Colon (tissue), 2 donors: ENCODE measurements at regions not wholly inside any gene's neighbourhood (a gene's known extent, or its start where the extent isn't known, plus 50 kb on each side); places are given as distances from the start of the nearest gene placed in this dataset.
"Not testable (repeated sequence)": the region's sequence is repeated elsewhere in the genome, so short reads cannot be mapped to it uniquely, and the experiment has no call there.

Experiments used
- FAIRE-seq: peaks from 2 replicates; lab custom pipeline; 2012; peaks lifted over from hg19 to GRCh38; lab: Jason Lieb, UNC
- donor health status: control.
- donor health status: control.

- no peak for FAIRE-seq
These were observed 489.7 kb upstream of the CDH4 start for GRCh38 chr20:60762386-60762785.

- no peak for FAIRE-seq
These were observed 487.7 kb upstream of the CDH4 start for GRCh38 chr20:60764328-60764727.

DNA sequence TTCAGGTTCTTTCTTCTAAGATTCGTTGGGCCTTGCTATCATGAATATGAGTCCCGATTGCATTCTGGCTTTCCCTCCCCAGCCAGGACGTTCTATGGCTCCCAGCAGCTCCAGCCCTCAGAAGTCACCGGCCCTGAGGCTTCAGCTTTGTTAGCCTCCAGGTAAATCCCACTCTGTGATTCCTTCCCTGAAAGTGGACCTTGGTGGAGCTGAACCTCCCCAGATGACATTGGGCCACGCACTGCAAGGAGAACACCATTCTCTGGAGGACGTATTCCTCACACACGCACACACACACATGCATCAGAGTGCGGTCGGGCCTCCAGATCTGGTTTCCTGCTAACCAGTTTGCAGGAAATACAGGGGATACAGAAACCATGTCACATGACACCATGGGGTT lies 487.3 kb upstream of the CDH4 start:
- no peak for FAIRE-seq

DNA sequence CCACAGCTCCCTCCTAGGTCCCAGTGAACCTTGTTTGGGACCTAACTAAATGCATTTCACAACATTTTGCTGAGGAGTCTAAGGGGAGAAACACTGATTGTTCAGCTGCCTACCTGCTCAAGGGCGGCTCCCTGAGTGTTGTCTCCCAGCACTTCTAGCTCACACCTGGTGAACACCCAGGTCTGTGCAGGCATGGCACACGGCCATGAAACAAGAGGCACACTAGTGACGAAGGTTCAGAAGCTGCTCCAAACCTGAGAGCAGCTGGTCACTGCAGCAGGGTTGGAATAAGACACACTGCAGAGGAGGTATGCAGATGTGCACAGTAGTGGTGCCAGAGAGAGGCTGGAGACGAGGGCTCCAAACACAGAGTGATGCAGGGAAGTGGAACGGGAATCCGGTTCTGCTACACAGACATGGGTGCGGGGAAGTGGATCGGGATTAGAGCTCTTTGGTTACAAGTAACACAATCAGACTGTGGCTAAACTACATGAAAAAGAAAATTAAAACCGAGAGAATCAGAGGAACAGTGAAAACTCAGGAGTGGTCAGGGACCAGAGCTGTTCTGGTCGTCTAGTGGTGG lies 486.1 kb upstream of the CDH4 start:
- FAIRE-seq = no peak

DNA sequence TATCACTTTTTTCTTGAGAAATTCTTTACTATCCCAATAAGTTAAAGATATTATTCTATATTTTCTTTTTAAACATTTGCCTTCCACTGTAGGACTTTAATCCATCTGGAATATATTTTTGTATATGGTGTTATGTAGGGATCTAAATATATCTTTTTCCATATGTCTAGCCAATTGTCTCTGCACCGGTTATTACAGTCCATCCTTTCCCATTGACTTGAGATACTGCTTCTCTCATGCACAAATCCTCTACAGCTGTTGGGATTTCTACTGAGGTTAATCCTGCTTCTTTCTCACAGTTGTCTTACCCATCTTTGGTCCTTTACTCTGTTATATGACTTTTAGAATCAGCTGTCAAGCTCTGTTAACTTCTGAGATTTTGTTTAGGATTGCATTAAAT lies 483.8 kb upstream of the CDH4 start:
- FAIRE-seq = no peak

- no peak for FAIRE-seq
These were observed 471.6 kb upstream of the CDH4 start for GRCh38 chr20:60780388-60781025.

- no peak for FAIRE-seq
These were observed 469.0 kb upstream of the CDH4 start for GRCh38 chr20:60782959-60783625.

- FAIRE-seq = no peak
These were observed 466.8 kb upstream of the CDH4 start for GRCh38 chr20:60785301-60785700.

- FAIRE-seq = no peak
These were observed 466.3 kb upstream of the CDH4 start for GRCh38 chr20:60785785-60786184.

GRCh38 chr20:60786686-60787217 lies 465.3 kb upstream of the CDH4 start:
- FAIRE-seq = no peak

DNA sequence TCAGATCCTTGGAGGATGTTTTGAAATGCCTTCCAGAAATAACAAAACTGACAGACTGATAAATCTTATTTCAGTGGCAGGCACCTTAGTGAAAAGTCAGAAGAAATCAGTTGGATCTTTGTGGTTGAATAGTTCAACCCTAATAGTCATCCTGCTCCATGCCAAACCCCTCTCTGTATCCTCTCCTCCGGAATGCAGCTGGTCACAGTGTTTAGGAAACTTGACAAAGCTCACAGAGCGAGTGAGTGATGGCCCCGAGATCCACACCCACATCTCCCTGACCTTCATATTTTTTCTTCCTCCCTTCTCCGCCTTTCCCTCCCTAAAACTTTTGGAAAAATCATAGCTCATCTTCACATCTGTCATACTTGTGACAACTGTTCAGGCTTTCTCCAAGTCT lies 464.8 kb upstream of the CDH4 start:
- no peak for FAIRE-seq

GRCh38 chr20:60788070-60788469 lies 464.0 kb upstream of the CDH4 start:
- no peak for FAIRE-seq

- FAIRE-seq = no peak
These were observed 462.7 kb upstream of the CDH4 start for GRCh38 chr20:60789399-60789798.

GRCh38 chr20:60790339-60790738 lies 461.7 kb upstream of the CDH4 start:
- FAIRE-seq = not testable (repeated sequence)

DNA sequence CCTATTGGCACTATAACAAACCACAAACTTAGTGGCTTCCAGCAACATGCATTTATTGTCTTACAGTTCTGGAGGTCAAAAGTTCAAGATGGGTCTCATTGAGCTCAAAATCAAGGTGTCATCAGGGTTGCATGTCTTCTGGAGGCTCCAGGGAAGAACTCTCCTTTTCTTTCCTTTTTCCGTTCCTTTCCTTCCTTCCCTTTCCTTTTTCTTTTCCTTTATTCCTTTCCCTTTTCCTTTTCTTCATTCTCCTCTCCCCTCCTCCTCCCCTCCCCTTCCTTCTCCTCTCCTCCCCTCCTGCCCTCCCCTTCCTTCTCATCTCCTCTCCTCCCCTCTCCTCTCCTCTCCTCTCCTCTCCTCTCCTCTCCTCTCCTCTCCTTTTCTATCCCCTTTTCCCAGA lies 460.2 kb upstream of the CDH4 start:
- no peak for FAIRE-seq

- FAIRE-seq = no peak
These were observed 459.1 kb upstream of the CDH4 start for GRCh38 chr20:60792941-60793340.

GRCh38 chr20:60794674-60795073 lies 457.4 kb upstream of the CDH4 start:
- FAIRE-seq = no peak

DNA sequence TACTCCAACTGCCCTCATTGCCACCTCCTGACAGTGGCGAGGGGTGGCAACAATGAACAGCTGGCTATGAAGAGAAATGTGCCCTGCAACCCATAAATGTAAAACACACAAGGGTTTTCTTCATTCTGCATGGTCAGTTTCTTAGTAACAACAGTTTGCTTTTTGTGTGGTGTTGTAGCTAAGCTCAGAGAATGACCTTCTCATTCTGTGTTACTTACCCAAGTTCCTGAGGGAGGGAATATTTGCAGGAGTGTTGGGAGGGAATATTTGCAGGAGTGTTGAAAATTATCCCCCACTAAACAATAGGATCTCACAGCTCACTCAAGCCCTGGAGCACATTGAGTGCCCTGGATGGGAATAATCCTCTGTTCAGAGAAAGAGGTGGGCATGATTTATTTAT lies 456.4 kb upstream of the CDH4 start:
- no peak for FAIRE-seq

- no peak for FAIRE-seq
These were observed 451.9 kb upstream of the CDH4 start for GRCh38 chr20:60800185-60800584.

- FAIRE-seq = no peak
These were observed 449.4 kb upstream of the CDH4 start for GRCh38 chr20:60802676-60803075.

DNA sequence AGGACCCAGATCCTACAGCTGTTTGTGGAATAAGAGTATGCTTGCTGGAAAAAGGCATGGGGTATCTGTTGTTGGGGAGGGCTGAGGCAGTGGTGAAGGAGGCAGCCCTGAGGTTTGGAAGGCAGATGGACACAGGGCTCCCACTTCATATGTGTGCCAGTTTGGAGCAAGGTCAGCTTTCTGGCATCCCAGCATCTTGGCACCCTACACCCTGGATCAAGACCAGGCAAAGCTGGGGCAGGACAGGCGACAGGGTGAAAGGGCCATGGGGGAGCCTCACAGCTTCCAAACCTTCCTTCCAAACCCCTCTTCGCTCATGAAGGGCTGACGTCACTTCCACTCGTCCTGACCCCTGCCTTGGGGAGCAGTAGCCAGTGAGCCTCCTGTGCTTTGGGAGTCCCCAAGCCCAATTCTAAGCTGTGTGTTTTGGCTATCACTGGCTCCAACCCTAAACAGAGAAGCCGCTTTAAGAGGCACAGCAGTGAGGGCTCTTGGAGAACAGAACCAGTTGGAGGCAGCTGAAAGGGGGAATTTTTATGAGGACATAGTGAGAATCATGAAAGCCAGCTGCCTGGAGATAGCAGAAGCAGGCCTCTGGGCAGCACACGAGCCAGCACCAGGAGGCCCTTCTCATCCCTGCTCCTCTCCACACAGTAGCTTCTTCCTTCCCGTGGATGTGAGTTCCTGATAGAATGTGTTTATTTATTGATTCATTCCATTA lies 448.6 kb upstream of the CDH4 start:
- FAIRE-seq = no peak

DNA sequence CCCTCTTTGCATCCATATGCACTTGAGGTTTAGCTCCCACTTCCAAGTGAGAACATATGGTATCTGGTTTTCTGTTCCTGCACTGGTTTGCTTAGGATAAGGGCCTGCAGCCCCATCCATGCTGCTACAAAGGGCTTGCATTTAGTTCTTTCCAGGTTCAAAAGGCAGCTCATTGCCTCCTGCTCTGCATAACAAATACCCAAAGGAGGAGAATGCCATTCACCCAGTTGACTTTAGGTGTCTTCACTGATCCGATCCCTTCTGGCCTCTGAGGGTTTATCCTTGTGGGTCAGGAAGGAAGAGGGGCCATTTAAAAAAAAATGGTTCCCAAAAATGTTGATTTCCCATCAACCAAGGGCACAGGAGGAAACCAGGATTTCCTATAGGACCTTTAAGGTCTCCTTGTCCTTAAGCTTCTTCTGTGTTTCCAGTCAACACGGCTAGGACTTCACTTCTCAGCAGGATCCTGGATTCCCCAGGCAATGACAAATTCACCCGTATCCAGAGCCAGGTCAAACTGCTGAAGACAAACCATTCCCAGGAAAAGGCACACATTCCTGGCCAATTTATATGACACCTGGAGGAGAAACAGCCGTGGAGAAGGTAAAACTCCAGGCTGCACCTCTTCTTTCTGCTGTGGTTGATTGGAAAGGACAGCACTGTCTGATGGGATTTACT lies 447.7 kb upstream of the CDH4 start:
- FAIRE-seq = no peak
